H9 (cell line): ENCODE measurements at regions not wholly inside any gene's neighbourhood (a gene's known extent, or its start where the extent isn't known, plus 50 kb on each side); places are given as distances from the start of the nearest gene placed in this dataset.

Experiments used
- DNase-seq: peaks from one replicate; pipeline ENCODE4 v3.0.0-alpha.2; 2017
- H2AFZ ChIP-seq: one replicate; pipeline ENCODE4 v1.6.1; 2013; ENCODE audit warnings: mild to moderate bottlenecking, low read length, control low read depth, moderate library complexity
- H2AK5ac ChIP-seq: 2 replicates; pipeline ENCODE4 v1.6.1; 2013; ENCODE audit warnings: low read length, control low read depth, mixed read lengths; ENCODE audit not compliant: insufficient read length
- H2BK120ac ChIP-seq: one replicate; pipeline ENCODE4 v1.6.1; 2013; ENCODE audit warnings: low read depth, mild to moderate bottlenecking, low read length, control low read depth, inconsistent platforms; ENCODE audit not compliant: poor library complexity, severe bottlenecking
- H2BK12ac ChIP-seq: 2 replicates; pipeline ENCODE4 v1.6.1; 2013; ENCODE audit warnings: low read length, control low read depth, mixed read lengths, low read depth; ENCODE audit not compliant: insufficient read length
- H2BK15ac ChIP-seq: 2 replicates; pipeline ENCODE4 v1.6.1; 2013; ENCODE audit warnings: low read depth, low read length, control low read depth
- H2BK20ac ChIP-seq: one replicate; pipeline ENCODE4 v1.6.1; 2013; ENCODE audit warnings: low read depth, mild to moderate bottlenecking, low read length, control low read depth, inconsistent platforms; ENCODE audit not compliant: poor library complexity, severe bottlenecking
- H2BK5ac ChIP-seq: 2 replicates; pipeline ENCODE4 v1.6.1; 2013; ENCODE audit warnings: low read length, control low read depth, mixed read lengths; ENCODE audit not compliant: insufficient read length
- H3K14ac ChIP-seq: 2 replicates; pipeline ENCODE4 v1.6.1; 2013; ENCODE audit warnings: low read length, control low read depth; ENCODE audit not compliant: insufficient read depth
- H3K18ac ChIP-seq: 2 replicates; pipeline ENCODE4 v1.6.1; 2013; ENCODE audit warnings: low read depth, mild to moderate bottlenecking, mixed read lengths, low read length, control low read depth; ENCODE audit not compliant: insufficient read length
- H3K23ac ChIP-seq: 2 replicates; pipeline ENCODE4 v1.6.1; 2013; ENCODE audit warnings: low read length, control low read depth, mixed read lengths, low read depth; ENCODE audit not compliant: insufficient read length
- H3K23me2 ChIP-seq: 2 replicates; pipeline ENCODE4 v1.6.1; 2013; ENCODE audit warnings: low read depth, mild to moderate bottlenecking, mixed read lengths, low read length, control low read depth; ENCODE audit not compliant: insufficient read length, poor library complexity, severe bottlenecking
- H3K27ac ChIP-seq: 2 replicates; pipeline ENCODE4 v1.5.1; 2013; ENCODE audit warnings: low read length, control low read depth, mixed read lengths, low read depth; ENCODE audit not compliant: insufficient read length
- H3K27me3 ChIP-seq: 2 replicates; pipeline ENCODE4 v1.6.1; 2013; ENCODE audit warnings: low read length, control low read depth, inconsistent platforms; ENCODE audit not compliant: insufficient read depth
- H3K4ac ChIP-seq: 2 replicates; pipeline ENCODE4 v1.6.1; 2013; ENCODE audit warnings: low read depth, mild to moderate bottlenecking, control low read depth, inconsistent platforms, low read length, moderate library complexity
- H3K4me1 ChIP-seq: 2 replicates; pipeline ENCODE4 v1.6.1; 2013; ENCODE audit warnings: low read length, control low read depth, inconsistent platforms; ENCODE audit not compliant: insufficient read depth
- H3K4me2 ChIP-seq: 2 replicates; pipeline ENCODE4 v1.6.1; 2013; ENCODE audit warnings: low read length, control low read depth, mixed read lengths; ENCODE audit not compliant: insufficient read length, insufficient read depth
- H3K56ac ChIP-seq: 2 replicates; pipeline ENCODE4 v1.6.1; 2013; ENCODE audit warnings: low read depth, mild to moderate bottlenecking, mixed read lengths, low read length, control low read depth; ENCODE audit not compliant: insufficient read length
- H3K79me1 ChIP-seq: 2 replicates; pipeline ENCODE4 v1.6.1; 2013; ENCODE audit warnings: low read depth, mild to moderate bottlenecking, moderate library complexity, low read length, control low read depth, inconsistent platforms; ENCODE audit not compliant: insufficient read depth, poor library complexity, severe bottlenecking
- H3K79me2 ChIP-seq: 2 replicates; pipeline ENCODE4 v1.6.1; 2013; ENCODE audit warnings: low read length, control low read depth, inconsistent platforms; ENCODE audit not compliant: insufficient read depth
- H3K9ac ChIP-seq: 2 replicates; pipeline ENCODE4 v1.6.1; 2013; ENCODE audit warnings: low read length, control low read depth, mixed read lengths; ENCODE audit not compliant: insufficient read length; ENCODE audit errors: extremely low read depth
- H3K9me3 ChIP-seq: one replicate; pipeline ENCODE4 v1.6.1; 2013; ENCODE audit warnings: low read depth, low read length, inconsistent platforms; ENCODE audit not compliant: control insufficient read depth
- H3T11ph ChIP-seq: one replicate; pipeline ENCODE4 v1.6.1; 2013; ENCODE audit warnings: mild to moderate bottlenecking, low read length, control low read depth, inconsistent platforms
- H4K20me1 ChIP-seq: one replicate; pipeline ENCODE4 v1.6.1; 2013; ENCODE audit not compliant: control insufficient read depth, insufficient read length, insufficient read depth
- H4K5ac ChIP-seq: 2 replicates; pipeline ENCODE4 v1.6.1; 2013; ENCODE audit warnings: low read depth, mild to moderate bottlenecking, mixed read lengths, low read length, control low read depth; ENCODE audit not compliant: insufficient read length
- H4K8ac ChIP-seq: replicated peaks from 2 replicates; pipeline ENCODE4 v1.6.1; 2013; ENCODE audit warnings: low read length, control low read depth, mixed read lengths, low read depth; ENCODE audit not compliant: insufficient read length
- H4K91ac ChIP-seq: 2 replicates; pipeline ENCODE4 v1.6.1; 2013; ENCODE audit warnings: low read depth, mild to moderate bottlenecking, moderate library complexity, mixed read lengths, low read length, control low read depth; ENCODE audit not compliant: insufficient read length
- H3K27ac Mint-ChIP-seq, 3 experiments: 2 replicates in 2 of 3; 3 replicates in 1 of 3; pipeline ENCODE4 v1.8.0; 2020 to 2021; ENCODE audit warnings: mixed read lengths in 3 of 3, mild to moderate bottlenecking in 1 of 3, moderate library complexity in 1 of 3
- H3K27me3 Mint-ChIP-seq: 2 replicates; pipeline ENCODE4 v1.8.0; 2021; ENCODE audit warnings: low read depth, mild to moderate bottlenecking, moderate library complexity, mixed read lengths
- H3K36me3 Mint-ChIP-seq, 3 experiments: 2 replicates in 2 of 3; 3 replicates in 1 of 3; pipeline ENCODE4 v1.8.0; 2020 to 2021; ENCODE audit warnings: low read depth in 3 of 3, mixed read lengths in 3 of 3; ENCODE audit not compliant: insufficient read depth in 1 of 3
- H3K4me1 Mint-ChIP-seq, 2 experiments: 2 replicates each; pipeline ENCODE4 v1.8.0; 2020; ENCODE audit warnings: mixed read lengths in 2 of 2
- H3K4me3 Mint-ChIP-seq, 2 experiments: 2 replicates in 1 of 2; 3 replicates in 1 of 2; pipeline ENCODE4 v1.8.0; 2020 to 2021; ENCODE audit warnings: mild to moderate bottlenecking in 2 of 2, mixed read lengths in 2 of 2, moderate library complexity in 1 of 2
- H3K9me3 Mint-ChIP-seq, 2 experiments: 2 replicates in 1 of 2; 3 replicates in 1 of 2; pipeline ENCODE4 v1.8.0; 2020; ENCODE audit warnings: mild to moderate bottlenecking in 2 of 2, mixed read lengths in 2 of 2, moderate library complexity in 1 of 2
- WGBS: extraction: QIAGEN DNeasy Blood & Tissue Kit; methylation state at CpG from one replicate; pipeline ENCODE4 v1.1.7; 2013; ENCODE audit warnings: missing lambda C conversion rate, low lambda C conversion rate, mixed read lengths; ENCODE audit not compliant: insufficient read length; ENCODE audit errors: extremely low coverage; 5-methylcytosine and 5-hydroxymethylcytosine counted together
- TF ChIP-seq, protein P1 (sequence below): fragments of 200-600 bp; sonication (generic); conservative IDR thresholded peaks from 3 replicates; pipeline ENCODE4 v1.8.0; 2021; ENCODE audit warnings: antibody characterized with exemption, mild to moderate bottlenecking

GRCh38 chr7:155220903-155221302 lies 76.8 kb upstream of the INSIG1 start:
- Histone ChIP-seq H3K9me3 (no peaks in the 10 kb centered on the region), H2AFZ (no peak overlapping the region), H2AK5ac (no peak overlapping the region), H3K23ac (no peak overlapping the region), H2BK120ac (no peak overlapping the region), H3K4me2 (no peak overlapping the region), H2BK20ac (no peak overlapping the region), H3K56ac (no peak overlapping the region), H3T11ph (no peak overlapping the region), H3K9ac (no peak overlapping the region), H2BK12ac (no peak overlapping the region), H4K20me1 (no peaks in the 10 kb centered on the region), H3K79me1 (no peaks in the 10 kb centered on the region), H2BK5ac (no peak overlapping the region), H3K4me1 (no peaks in the 10 kb centered on the region; the same call in 1 of the 2 replicates), H3K4ac (no peak overlapping the region), H4K91ac (no peak overlapping the region), H3K27me3 (no peaks in the 10 kb centered on the region), H3K27ac (no peak overlapping the region), H3K14ac (no peak overlapping the region), H3K18ac (no peak overlapping the region), H4K5ac (no peak overlapping the region), H3K23me2 (no peaks in the 10 kb centered on the region), H2BK15ac (no peak overlapping the region), H3K79me2 (no peaks in the 10 kb centered on the region), H4K8ac (no peak overlapping the region)
- no peak for DNase-seq
- Mint-ChIP-seq H3K36me3 (no peaks in the 10 kb centered on the region; a peak in 1 of 7 replicates), H3K4me1 (peaks cover 17 to 29% of the 10 kb centered on the region in 2 experiments), H3K27me3 (peaks cover 9% of the 10 kb centered on the region), H3K4me3 (no peak overlapping the region), H3K27ac (no peak overlapping the region), H3K9me3 (peaks cover 0 to 3% of the 10 kb centered on the region in 2 experiments; a peak in 1 of 5 replicates)
- TF ChIP-seq, protein P1, sequence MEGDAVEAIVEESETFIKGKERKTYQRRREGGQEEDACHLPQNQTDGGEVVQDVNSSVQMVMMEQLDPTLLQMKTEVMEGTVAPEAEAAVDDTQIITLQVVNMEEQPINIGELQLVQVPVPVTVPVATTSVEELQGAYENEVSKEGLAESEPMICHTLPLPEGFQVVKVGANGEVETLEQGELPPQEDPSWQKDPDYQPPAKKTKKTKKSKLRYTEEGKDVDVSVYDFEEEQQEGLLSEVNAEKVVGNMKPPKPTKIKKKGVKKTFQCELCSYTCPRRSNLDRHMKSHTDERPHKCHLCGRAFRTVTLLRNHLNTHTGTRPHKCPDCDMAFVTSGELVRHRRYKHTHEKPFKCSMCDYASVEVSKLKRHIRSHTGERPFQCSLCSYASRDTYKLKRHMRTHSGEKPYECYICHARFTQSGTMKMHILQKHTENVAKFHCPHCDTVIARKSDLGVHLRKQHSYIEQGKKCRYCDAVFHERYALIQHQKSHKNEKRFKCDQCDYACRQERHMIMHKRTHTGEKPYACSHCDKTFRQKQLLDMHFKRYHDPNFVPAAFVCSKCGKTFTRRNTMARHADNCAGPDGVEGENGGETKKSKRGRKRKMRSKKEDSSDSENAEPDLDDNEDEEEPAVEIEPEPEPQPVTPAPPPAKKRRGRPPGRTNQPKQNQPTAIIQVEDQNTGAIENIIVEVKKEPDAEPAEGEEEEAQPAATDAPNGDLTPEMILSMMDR = no peak
- no CpG with 5 or more reads among the region's 5 CpGs for WGBS
